Head of caudate nucleus (tissue), 42 donors: ENCODE measurements at regions not wholly inside any gene's neighbourhood (a gene's known extent, or its start where the extent isn't known, plus 50 kb on each side); places are given as distances from the start of the nearest gene placed in this dataset.
"Not testable (repeated sequence)": the region's sequence is repeated elsewhere in the genome, so short reads cannot be mapped to it uniquely, and the experiment has no call there.

Experiments used
- DNase-seq, 42 donors: peaks; one replicate each; pipeline versions ENCODE4 v3.0.0 to v3.0.0-alpha.2; 2020 to 2021; ENCODE audit warnings: mixed read lengths in 7 of 42
- intact Hi-C: fragments of 100-400 bp; cut with DNase I; formaldehyde crosslinking; loops from one replicate; pipeline ENCODE4 v1.15.0; 2022

DNA sequence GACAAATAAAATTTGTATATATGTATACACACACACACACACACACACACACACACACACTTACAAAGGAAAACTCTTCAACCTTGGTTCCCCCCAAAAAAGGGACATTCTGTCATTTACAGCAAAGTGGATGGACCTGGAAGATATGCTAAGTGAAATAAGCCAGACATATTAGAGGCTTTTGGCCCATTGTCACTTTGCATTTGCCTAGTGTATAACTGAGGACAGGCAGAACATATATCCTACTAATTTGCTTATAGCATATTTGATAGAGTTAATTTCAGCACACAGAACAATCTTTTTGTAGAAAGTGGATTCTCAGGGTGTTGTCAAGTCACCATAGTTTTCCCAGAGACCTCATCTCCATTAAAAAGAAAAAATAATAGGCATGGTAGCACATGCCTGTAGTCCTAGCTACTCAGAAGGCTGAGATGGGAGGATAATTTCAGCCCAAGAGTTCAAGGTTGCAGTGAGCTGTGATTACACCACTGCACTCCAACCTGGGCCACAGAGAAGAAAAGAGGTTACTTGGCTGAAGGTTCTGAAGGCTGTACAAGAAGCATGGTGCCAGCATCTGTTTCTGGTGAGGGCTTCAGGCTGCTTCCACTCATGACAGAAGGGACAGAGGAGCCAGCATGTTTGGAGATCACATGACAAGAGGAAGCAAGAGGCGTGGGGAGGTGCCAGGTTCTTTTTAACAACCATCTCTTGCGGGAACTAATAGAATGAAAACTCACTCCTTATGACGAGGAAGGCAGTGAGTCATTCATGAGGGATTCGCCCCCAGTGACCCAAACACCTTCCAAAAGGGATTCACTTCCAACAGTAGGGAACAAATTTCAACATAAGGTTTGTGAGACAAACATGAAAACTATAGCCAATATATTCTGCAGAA is 135.6 kb downstream of the TMEM168 start:
- intact Hi-C loops: no loop called here
- DNase-seq: no peak

DNA sequence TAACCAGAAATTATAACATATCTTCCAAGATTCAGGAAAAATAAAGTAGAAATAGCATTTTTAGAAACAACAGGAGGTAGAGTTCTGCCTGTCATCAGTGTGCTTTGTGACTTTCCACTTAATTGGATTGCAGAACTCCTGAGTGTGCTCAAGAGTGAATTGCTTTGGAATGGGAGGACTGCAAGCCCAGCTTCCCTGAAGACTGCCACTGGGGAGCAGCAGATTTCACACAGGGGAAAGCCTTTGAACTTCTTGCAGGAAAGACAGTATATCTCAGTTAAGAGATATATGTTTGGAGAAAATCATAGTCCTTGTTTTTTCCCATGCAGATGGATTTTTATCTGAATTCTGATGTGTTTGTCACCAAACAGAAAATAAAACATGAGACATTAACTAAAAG is 124.5 kb downstream of the TMEM168 start:
- DNase-seq: peak in 17 of 42 donors; percentile 9 to 62 (median 26)
- intact Hi-C loops: no loop called here

DNA sequence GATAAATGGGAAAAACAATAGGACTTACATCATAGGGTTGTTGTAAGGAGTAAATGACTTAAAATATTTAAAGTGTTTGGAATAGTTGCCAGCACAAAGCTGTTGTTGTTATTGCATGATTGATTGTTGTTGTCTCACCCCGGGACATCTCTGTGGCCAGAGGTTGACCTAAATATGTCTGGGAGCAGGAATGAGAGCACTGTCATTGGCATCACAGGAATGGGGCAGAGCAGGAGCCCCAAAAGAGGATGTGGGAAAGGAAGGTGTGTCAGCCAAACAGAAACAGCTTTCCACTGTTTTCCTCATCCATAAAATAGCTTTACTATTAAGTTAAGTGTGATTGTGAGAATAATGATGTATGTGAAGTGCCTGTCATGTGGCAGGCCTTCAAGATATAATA is 121.6 kb downstream of the TMEM168 start:
- intact Hi-C loops: no loop called here
- DNase-seq: no peak

DNA sequence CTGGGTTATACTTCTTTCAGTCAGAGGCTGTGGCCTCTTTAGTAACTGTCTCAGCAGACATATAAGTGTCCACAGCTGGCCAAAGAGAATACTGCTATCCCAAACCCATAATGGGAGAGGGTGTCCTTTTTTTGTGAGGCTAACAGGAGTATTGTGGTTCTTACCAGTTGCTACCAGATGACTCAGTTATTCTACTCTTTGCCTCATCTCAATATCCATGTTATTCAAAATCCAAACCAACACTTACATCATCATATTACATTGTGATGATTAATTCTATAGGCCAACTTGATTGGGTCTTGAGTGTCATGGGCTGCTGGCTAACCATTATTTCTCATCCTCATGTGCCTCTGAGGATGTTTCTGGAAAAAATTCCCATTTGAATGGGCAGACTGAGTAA is 120.9 kb downstream of the TMEM168 start:
- intact Hi-C loops: no loop called here
- DNase-seq: no peak

DNA sequence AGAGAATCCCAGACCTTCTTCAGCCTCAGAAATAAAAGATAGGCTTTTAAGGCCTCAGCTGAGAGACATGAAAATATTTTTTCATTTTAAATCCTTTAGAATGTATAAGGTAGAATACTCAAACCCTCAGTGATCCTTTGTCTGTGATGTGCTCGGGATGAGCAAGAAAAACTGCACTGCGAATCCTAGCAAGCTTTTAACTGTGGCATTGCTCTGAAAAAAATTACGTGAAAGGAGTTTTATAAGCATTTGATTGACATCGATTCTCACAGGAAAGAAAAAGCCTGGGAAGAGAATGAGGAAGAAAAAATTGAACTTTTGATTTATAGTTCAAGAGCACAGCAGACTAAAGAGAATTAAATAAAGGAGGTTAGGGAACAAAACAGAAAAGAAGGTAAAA is 120.0 kb downstream of the TMEM168 start:
- intact Hi-C loops: no loop called here
- peak in 2 of 42 donors; percentile 6 to 17 for DNase-seq

DNA sequence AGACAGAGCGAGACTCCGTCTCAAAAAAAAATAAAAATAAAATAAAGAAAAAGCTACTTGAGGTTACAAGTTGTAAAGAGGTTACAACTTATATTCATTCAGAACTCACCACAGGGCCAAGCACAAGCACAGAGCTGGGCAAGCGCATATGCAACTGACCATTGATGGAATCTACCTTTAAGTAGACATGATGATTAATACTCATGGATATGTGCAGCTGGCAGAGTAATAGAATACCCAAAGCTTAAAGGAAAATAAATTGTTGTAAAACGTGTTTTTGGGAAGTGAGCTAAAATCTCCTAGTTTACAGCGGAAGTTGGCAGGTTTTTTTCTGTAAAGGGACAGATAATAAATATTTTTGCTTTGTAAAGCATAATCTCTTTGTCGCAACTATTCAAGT is 111.6 kb downstream of the TMEM168 start:
- intact Hi-C loops: no loop called here
- DNase-seq: no peak

DNA sequence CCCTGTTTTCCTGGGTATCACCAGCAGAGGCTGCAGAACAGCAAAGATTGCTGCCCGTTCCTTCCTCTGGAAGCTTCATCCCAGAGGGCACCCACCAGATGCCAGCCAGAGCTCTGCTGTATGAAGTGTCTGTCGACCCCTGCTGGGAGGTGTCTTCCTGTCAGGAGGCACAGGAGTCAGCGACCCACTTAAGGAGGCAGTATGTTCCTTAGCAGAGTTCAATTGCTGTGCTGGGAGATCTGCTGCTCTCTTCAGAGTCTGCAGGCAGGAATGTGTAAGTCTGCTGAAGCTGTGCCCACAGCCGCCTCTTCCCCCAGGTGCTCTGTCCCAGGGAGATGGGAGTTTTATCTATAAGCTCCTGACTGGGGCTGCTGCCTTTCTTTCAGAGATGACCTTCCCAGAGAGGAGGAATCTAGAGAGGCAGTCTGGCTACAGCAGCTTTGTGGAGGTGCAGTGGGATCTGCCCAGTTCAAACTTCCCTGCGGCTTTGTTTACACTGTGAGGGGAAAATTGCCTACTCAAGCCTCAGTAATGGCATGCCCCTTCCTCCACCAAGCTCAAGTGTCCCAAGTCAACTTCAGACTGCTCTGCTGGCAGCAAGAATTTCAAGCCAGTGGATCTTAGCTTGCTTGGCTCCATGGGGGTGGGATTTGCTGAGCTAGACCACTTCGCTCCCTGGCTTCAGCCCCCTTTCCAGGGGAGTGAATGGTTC is 100.6 kb downstream of the TMEM168 start:
- DNase-seq, intact Hi-C loops: not testable (repeated sequence)

DNA sequence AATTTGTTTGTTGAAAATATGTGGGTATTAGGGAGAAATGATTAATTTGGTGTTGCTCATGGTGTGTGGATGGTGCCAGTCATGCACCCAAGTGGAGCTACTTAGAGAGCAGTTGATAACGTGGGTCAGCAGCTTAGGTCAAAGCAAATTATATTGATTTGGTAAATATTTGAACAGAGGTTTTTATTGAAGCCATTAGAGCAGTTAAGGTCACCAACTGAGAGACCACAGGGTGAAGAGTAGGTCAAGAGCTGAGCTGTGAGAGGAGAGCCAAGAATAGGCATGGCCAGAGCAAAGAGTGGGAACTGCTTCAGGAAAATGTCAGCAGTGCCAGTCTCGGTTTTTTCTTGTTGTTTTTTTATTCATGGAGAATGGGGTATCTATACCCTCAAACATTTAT is 97.9 kb downstream of the TMEM168 start:
- no peak for DNase-seq
- intact Hi-C loops: no loop called here

DNA sequence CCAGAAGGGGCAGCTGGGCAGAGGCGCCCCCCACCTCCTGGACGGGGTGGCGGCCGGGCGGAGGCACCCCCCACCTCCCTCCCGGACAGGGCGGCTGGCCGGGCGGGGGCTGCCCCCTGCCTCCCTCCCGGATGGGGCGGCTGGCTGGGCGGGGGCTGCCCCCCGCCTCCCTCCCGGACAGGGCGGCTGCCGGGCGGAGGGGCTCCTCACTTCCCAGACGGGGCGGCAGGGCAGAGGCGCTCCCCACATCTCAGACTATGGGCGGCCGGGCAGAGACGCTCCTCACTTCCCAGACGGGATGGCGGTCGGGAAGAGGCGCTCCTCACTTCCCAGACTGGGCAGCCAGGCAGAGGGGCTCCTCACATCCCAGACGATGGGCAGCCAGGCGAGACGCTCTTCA is 93.0 kb downstream of the TMEM168 start:
- intact Hi-C loops, DNase-seq: not testable (repeated sequence)

DNA sequence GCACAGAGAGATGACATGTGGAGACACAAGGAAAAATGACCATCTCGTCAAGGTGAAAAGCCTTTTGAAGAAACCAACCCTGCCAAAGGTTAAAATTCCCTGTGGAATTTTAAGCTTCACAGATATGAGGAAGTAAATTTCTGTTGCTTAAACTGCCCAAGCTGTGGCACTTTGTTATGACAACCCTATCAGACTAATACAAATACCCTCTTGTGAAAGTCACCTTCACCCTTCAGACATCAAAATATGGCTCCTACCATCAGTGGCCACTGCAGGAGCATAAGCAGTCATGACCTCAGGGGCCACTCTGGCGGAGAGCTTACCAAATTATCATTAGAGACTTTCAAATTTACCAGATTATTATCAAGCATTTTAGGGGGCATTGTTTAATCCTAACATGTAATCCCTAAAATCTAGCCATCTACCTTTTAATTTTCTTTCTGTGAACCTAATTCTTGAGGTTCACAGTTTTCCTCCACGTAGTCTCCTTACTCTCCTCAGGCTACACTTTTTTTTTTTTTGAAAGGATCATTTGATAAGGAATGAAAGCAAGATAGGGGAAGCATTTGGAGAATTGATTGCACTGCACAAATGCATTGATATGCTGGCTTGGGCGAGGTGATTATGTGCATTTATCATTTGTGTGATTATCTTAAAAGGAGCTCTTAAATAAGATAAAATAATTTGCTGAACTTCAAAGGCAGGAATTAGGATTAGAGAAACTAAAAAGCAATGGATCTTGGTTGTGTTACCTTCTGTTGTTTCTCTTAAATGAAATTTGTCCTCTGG is 90.3 kb downstream of the TMEM168 start:
- intact Hi-C loops: no loop called here
- DNase-seq: no peak

DNA sequence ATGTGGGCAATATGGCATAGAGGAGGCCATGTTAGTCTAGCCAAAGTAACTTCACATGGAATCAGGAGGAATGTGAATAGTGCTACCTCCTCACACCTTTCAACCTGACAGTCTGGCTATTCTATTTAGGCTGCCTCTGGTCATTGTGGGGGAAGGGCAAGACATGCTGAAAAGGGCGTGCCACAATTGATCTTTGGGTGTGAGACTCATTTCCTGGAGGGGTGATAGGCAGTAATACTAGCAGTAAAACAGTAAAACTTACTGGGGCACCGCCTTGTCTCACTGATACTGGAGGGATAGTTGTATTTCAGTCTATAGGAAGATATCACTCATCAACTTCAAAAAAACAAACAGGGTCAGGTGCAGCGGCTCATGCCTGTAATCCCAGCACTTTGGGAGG is 88.7 kb downstream of the TMEM168 start:
- DNase-seq: no peak
- intact Hi-C loops: no loop called here

DNA sequence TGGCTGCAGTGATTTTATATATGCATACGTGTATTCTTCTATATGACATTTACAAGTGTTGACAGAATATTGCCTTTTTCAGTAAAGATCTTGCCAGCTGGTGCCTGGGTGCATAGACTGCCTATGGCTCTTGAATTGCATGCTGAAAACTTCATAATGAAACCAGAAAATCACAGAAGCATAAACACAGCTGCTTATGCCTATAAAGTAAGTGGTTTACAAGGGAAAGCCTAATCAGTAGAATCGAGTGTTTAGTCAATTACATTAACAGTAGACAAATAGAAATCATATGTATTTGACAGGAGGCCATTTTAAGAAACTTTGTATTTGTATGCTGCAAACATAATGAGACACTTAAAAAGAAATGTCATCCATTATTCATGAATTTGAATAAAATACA is 82.5 kb downstream of the TMEM168 start:
- intact Hi-C loops: no loop called here
- DNase-seq: no peak

DNA sequence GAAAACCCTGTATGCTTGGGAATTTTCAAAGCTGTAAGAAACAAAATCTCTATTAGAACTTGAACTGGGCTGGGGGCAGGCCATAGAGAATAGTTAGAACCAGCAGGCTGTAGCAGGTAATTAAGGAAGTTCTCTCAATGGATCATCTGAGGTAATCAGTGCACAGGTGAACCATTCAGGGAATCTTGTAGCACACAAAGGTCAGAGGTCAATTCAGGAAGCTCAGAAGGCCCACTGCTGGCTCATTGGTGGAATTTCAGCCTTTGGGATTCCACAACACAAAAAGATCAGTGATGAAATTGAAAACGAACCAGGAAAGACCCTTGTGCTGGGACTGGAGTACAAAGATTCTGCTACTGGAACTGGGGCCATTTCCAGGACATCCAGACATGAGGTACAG is 82.0 kb downstream of the TMEM168 start:
- no peak for DNase-seq
- intact Hi-C loops: no loop called here
